ENCODE measurements at regions not wholly inside any gene's neighbourhood (a gene's known extent, or its start where the extent isn't known, plus 50 kb on each side); places are given as distances from the start of the nearest gene placed in this dataset.
"Not testable (repeated sequence)": the region's sequence is repeated elsewhere in the genome, so short reads cannot be mapped to it uniquely, and the experiment has no call there.

DNA sequence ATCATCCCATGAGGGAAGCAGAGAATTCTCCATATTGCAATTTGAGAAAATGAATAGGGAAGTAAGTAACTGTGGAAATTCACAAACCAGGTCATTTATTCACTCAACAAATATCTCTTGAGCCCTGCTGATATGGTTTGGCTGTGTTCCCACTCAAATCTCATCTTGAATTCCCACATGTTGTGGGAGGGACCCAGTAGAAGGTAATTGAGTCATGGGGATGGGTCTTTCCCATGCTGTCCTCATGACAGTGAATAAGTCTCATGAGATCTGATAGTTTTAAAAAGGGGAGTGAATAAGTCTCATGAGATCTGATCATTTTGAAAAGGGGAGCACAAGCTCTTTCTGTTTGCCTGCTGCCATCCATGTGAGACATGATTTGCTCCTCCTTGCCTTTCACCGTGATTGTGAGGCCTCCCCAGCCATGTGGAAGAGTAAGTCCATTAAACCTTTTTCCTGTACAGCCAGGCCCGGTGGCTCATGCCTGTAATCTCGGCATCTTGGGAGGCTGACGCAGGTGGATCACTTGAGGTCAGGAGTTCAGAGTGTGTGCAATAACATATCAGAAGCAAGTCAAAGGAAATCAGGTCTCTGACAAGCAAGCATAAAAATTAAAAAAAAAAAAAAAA, 193.2 kb downstream of the NDUFA10 start:
- DNase-seq: no peak

DNA sequence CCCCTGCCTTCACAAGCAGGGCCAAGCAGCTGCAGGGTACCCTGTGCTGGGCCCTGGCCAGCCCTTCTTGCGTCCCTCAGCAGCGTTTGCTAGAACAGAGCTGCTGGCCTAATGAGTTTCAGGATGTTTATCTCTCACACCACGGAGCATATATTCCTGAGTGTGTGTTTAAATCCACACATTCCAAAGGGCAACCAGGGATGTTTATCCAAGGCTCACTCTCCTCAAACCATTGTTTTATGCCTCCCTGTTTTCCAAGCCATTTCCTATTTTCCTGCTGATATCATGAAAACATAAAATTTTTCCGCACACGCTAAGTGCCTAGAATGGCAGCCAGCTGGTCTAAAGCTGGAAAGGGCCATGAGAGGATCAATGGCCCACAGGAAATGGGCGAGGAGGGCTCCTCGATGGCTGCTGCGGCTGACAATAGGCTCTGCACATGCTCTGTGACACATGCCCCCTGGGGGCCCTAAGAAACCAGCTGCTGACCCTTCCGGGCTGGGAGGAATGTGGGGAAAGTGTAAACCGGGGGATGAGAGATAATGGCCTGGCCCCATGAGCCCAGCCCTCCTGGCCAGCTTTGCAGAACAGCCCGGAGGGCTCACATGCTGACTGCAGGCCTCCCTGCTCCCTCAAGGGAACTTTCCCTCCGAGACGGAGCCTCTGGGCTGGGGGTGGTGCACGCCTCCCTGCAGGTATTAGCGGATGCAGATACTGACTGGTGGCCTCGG, 194.0 kb downstream of the NDUFA10 start:
- no peak for DNase-seq

DNA sequence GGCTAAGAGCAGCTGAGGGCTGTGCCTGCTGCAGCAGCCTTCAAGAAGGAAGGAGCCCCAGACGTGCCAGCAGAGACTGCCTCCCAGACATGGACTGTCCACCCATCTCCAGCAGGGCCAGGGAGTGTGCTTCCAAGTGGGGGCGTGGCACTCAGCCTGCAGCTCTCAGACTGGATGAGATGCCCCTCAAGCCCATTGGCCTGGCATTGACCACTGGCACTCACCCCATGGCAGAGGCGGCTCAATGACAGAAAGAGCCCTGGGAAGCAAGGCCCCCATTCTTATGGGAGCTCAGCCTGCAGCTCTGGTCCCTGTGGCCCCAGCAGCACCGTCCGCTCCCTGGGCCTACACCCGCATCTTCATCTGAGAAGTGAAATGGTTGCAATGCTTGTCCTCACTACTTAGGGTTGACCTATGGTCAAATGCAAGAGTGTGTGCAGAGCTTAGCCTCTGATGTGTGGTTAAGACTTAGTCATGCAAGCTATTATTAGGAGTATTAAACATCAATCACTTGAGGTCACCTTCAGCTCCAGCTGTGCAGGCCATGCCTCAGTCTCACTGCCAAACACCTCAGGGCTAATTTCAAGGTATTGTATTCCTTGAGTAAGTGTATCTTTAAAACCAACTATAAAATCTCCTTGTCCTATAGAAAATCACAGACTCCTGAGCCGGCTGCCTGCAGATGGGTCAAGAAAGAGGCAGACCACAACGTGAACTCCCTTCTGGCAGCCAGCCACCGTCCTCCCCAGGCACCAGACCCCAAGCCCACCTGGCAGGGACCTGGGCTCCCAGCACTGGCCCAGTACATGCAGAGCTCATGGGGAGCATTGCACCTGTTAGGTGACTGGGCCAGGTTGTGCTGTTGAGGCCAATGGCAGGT, 194.8 kb downstream of the NDUFA10 start:
- DNase-seq: no peak

DNA sequence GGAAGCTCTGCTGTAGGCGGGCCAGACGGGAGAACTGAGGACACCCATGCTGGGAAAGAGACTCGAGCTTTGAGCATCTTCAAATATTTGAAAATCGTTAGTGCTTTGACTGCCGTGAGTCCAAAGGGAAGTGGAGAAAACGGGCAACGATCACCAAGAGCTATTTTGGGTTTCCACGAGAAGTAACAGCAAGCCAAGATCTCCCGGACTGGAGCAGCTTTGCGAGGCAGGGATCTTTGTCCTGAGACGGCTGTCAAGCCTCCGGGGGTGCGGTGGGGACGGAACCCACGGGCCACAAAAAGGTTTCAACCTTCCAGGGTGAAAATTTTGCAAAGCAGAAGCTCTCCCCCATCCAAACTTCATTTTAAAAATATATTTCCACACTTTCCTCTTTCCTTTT, 195.8 kb downstream of the NDUFA10 start:
- no peak for DNase-seq

DNA sequence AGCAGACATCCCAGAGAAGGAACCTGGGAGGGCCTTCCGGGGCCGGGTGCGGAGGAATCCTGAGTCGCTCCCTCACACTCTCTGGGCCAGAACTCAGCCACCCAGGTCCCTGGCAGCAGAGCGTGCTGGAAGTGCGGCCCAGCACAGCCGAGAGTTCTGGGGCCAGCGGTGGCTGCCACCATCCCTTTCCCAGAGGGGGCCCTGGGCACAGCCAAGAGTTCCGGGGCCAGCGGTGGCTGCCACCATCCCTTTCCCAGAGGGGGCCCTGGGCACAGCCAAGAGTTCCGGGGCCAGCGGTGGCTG, 196.2 kb downstream of the NDUFA10 start:
- DNase-seq: not testable (repeated sequence)

DNA sequence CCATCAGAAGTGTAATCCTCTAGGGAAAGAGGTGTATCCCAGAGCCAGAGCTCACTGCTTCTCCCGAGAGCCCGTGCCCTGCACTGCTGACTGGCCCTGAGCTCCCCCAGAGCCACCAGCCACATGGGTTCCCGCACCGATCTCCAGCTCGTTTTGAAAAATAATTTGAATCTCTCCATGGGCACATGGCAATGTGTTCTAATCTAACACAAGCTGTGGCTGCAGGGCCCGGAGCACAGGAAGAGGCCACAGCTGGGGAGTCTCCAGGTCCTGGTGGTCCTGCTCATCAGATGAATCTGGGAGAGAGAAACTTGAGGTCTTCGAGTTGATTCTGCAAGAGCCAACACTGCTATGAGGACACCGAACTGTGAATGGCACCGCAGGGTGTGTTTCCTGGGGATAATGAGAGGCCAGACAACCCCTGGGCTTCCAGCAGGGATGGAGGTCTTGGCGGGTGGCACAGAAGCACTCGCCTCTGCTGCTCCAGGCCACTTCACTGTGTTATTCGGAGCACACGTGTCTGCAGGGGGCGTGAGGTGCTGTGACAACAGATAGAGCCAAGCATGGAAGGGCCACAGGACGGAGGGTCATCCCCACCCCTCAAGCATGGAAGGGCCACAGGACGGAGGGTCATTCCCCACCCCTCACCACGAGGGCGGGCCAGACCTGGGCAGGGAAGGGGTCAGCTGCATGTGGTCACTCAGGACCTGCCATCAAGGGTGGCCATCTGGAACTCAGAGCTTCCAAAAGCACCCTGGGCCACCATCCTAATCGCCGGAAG, 196.8 kb downstream of the NDUFA10 start:
- DNase-seq: no peak

DNA sequence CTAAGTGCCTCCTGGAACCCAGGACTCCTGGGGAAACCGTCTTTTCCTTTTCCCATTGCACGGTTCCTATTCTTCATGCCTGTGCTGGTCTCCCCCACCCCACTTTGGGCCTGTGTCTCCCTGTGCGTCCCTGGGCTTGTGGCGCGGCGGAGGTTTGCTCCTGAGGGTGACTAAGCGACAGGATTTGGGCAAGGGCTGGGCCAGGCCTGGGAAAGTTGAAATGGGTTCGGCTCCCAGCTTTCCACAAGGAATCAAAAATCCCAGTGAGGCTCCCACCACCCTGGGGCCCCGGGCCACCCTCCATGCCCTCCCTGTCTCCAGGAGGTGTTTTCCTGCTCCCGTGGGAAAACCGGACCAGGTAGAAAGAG, 197.6 kb downstream of the NDUFA10 start:
- no peak for DNase-seq

DNA sequence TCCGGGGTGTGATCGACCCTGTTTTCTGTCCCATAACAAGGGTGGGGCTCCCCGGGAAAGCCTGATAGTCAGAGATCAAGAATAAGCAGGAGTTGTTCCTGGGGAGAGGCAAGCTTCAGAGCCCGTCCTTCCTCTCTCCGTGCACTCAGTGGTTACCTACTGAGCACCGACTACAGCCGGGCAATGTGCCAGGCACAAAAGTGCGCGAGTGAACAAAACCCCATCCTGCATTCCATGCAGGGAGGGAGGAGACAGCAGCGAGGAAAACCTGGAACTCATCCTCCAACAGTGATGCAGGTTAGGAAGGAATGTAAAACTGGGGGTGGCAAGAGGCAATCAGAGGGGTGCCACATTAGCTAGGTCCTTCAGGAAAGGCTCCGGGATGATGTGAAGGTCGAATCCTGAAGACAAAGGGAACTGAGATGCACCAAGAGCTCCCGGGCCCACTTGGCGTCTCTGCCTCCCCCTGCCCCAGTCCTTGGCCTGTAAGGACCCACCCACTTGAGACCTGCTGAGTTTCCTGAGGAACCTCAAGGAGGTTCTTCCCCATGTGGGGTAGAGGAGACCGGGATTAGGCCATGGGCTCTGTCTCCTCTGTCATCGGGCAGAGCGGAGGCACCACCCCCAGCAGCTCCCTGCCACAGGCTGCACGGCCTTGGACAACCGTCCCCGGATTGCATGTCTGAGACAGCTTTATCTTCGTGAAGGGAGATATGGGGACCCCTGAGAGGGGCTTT, 198.2 kb downstream of the NDUFA10 start:
- no peak for DNase-seq

DNA sequence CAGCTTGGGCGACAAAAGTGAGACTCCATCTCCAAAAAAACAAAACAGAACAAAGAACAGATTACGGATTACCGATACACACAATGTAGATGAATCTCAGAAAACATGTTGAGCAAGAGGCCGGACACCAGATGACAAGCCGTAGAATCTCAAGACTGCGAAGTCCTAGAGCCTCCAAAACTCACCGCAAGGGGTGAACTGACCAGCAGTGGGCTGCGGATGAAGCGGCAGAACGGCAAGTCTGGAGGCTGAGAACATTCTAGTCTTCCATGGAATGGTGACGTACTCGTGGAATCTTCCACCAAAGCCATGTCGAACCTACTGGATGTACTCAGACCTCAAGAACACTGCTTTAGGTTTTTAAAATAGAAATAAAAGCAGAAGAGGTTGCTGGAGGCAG, 198.8 kb downstream of the NDUFA10 start:
- DNase-seq: no peak

DNA sequence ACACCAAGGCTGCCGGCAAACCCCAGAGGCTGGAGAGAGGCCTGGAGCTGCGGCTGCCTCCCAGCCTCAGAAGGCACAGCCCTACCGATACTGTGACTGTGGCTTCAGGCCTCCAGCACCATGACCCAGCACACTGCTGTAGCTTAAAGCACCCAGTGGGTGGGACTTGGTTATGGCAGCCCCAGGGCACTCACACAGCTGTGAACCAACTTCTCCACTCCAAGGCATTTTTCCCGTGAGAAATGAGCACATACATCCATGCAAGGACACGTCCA, 199.5 kb downstream of the NDUFA10 start:
- DNase-seq: no peak

DNA sequence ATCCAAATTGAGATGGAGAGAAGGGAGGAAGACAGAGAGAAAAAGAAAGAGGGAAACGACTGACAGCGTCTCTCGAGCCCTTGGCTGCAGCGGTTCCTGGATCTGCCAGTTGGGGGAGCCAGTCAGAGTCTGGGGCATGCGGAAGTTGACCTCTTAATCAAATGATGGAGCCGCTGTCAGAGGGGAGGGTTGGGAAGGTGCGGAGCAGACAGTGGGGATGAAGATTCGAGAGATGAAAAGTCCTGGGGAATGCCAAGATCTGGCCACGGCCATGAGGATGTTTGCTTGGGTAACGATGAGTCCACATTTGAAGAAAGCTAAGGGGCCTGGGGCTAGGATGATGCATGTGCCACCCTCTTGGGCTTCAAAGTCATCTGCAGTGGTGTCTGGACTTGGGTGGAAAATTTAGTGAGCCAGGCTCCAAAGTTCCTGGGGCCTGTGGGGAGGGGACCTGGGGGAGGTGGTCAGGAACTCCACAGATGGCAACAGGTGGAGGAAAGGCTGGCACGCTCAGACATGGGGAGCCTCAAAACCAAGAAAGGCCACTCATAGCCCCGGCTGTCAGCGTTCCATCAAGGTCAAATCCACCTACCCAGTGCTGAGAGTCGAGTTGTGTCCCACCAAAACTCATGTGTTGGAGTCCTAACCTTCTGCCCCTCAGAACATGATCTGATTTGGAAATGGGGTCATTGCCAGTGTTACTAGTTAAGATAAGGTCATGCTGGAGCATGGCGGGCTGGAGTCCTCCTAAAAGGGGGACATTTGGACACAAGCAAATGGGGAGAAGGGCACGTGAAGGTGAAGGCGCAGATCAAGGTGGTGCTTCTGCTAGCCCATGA, 200.1 kb downstream of the NDUFA10 start:
- DNase-seq: no peak

DNA sequence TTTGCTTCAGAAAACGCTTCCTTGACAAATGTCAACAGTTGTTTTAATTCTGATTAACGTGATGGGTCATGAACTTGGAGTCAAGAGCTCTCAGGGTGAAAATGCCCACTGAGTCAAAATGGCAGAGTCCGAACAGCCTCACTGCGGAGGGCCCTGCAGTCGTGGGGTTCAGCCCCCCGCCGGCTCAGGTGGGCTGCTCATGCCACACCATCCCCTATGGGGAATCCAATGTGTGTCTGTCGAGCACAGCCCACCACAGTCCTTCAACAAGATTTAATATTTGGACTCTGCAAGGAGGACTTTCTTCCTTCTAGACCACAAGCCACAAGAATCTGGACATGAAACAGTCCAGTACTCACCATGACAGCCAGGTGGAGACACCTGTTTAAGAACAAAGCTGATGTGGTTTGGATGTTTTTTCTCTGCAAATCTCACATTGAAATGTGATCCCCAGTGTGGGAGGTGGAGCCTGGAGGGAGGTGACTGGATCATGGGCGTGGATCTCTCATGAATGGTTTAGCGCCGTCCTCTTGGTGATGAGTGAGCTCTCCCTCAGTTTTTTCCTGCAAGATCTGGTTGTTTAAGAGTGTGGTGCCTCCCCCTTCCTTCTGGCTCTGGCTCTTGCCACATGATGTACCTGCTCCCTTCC, 201.0 kb downstream of the NDUFA10 start:
- no peak for DNase-seq

DNA sequence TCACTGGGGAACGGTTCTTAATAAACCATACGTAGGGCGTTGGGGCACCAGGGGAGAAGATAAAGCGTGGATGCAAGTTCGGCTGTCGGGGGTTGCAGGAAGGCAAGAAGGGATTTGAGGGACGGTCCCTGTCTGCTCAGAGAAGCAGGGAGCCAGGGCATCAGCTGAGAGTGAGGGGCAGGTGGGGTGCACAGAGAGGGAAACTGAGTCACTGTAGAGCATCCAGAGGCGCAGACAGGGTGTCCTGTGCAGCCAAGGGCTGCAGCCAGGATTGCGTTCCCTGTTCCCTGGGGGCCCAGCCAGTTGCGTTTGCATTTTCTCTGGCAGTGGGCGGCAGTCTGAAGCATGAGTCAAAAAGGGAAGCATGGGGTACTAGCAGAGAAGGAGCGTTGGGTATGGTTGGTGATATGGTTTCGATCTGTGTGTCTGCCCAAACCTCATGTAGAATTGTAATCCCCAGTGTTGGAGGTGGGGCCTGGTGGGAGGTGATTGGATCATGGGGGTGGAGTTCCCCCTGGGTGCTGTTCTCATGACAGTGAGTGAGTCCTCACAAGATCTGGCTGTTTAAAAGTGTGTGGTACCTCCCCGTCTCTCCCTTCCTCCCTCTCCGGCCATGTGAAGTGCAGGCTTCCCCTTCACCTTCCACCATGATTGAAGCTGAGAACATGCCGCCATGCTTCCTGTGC, 202.9 kb downstream of the NDUFA10 start:
- DNase-seq: no peak

DNA sequence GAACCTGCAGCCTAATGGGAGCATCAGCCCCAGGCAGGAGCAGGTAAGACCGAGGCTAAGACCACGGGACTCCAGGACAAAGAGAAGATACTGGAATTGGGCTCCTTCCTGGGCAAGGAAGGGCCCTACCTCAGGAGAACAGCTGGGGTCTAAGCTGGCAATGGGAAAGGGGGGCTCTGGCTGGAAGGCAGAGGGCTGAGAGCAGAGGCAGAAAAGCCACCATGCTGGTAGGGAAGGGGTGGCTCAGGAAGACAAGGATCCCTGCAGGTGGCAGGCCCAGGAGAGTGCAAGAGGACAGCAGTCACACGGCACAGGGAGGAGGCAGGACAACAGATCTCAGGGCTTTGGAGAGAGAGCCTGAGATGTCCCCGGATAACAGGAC, 203.5 kb downstream of the NDUFA10 start:
- no peak for DNase-seq

DNA sequence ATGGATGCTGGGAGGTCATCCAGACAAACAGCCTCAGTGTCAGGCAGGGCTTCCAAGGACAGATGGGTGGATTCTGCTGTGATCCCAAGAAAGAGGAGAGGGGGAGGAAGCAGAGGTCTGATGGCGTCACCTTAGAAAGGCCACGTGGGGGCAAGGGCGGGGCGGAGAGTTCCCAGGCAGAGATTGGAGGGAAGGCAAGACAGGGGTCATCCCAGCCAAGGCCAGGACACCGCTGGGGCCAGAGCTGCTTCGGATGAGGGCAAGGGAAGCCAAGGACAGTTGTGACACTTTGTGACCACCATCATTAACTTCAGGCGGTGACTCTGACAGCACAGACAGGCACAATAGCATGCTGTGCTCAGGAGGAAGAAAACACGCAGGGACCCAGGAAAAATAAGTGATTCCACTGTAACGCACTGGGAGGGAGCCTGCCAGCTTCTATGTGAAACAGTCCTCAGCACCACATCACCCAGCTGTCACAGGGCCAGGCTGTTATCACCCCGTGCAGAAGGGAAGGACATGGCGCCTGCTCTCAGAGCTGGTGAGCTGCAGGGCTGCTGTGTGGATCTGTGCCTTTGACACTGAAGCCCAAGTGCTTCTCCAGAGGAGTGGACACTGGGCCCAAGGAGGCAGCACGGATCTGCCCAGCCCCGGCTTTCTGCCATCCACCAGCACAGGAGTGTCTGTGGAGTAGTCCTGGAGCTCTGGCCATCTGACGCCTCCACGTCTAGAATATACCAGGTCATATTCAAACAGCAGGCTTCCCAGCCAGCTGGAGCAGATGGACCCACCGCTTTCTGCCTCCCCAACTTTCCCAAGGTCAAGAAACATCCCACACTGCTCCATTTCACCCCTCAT, 204.1 kb downstream of the NDUFA10 start:
- DNase-seq: no peak

DNA sequence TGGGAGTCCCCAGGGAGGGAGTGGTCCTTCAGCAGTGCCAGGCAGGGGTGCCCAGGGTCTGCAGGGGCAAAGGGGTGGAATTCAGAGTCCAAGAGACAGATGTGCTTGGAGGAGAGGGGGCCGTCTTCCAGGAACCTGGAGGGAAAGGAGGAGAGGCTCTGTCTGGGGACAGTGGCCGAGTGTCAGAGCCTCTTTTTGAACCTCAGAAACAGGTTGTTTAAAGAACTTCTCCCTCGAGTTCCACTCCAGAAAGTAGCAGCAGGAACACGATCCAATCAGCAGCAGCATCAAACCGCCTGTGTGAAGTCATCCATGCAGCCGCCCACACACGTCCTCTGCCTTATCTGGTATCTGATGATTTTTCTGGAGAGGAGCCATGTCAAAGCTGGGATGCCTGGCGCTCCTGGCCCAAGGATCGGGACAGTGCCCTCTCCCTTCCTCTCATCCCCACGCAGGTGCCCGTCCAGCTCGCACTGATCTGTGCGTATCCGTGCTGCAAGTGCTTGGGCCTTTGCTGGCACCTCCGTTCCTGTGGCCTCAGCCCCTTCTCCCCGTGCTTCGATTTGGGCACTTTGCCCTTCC, 205.1 kb downstream of the NDUFA10 start:
- no peak for DNase-seq

DNA sequence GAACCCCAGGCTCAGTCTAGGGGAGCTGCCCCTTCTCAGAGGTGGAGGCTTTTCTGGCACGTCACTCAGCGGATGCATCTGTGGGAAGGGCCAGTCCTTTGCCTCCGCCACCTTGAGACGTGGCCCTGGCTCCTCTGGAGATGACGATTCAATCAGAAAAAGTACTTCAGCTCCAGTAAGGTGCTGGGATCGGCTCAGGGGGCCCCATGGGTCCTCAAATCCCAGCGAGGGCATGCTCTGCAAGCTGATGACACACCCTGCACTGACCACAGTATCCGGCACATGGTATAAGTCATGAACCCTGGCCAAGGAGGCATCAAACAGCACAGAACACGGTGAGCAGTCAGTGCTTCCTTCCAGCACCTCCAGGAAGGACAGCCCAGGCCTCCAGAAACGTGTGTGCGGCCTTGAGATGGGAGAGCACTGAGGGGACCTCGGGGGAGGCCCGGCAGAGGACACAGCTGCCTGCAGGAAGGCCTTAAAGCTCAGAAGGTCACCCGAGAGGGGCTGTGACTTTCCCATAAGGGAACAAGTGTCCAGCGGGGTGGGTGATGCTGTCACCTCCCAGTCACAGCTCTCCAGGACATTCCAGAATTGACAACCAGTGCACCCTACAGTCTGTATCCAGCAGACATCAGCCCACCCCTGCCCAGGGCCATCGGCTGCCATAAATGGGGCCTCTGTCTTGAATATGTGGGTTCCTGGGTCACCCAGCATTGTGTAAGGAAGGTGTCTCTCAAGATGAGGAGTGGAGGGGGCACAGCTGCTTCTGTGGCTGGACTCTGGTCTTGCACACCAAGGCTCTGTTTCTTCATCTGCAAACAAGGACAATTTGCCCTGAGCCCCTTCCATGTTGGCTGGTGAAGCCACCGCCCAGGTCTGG, 205.8 kb downstream of the NDUFA10 start:
- DNase-seq: no peak

DNA sequence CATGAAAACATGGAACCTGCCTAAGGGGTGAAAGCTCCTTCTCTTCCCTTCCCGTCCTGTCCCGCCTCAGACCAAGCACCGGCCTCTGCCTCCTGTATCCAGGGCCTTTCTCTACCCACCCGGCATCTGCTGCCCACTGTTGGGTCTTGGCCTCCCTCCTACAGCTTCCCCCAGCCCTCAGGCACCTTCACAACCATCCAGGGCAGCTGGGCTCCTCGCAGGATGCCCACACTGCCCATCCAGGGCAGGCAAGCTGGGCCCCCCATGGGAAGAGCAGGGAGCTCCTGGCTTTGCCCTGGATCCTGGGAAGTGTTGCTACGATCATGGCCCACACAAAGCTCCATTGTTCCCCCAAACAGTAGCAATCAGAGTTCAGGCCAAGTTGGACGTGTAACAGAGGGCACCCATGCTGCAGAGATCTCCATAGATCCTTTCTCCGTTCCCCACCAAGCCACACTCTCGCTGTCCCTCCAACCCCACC, 206.6 kb downstream of the NDUFA10 start:
- DNase-seq: no peak
